GM18505 (cell line): ENCODE measurements at regions not wholly inside any gene's neighbourhood (a gene's known extent, or its start where the extent isn't known, plus 50 kb on each side); places are given as distances from the start of the nearest gene placed in this dataset.

ENCODE experiments used
- ATAC-seq: cut with Tn5 transposase; IDR thresholded peaks from one replicate; pipeline ENCODE4 v1.9.1; 2021; ENCODE audit not compliant: unreplicated experiment
- POLR2A ChIP-seq: IDR thresholded peaks from 4 replicates; pipeline ENCODE4 v1.6.1; 2011; ENCODE audit warnings: borderline replicate concordance; ENCODE audit not compliant: insufficient read depth, insufficient read length; ENCODE audit errors: extremely low read depth

DNA sequence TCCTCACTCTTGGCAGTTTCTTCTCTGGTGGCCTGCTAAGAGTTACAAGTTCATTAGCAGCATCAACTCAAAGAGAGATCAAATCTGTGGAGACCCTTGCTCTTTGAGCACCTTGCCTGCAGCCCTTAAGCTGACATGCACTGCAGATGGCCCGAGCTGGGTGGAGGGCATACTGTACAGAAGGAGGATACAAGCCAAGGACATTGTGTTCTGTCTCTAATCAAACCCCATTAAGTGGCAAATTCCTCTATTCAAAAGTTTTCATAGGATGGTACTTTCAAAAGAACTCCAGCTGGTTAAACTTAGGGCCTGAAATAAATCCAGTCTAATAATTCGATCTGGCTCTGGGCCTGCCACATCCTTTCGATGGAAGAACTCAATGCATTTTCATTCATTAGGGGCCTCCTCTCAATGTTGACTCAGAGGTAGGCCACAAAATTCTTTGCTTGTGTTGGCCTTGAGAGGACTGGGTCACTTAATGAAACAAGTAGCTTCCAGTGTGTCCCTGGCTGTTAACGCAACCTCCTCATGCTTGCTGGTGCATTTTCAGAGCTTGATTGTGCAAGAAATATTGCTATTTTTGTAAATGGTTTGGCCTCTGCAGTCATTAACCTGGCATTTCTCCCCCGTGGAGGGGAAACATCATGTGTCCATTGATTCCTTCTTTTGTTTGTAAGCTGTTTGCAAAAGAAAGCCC is 318.2 kb downstream of the NUAK1 start:
- no peak for ATAC-seq
- no peak for TF ChIP-seq POLR2A

GRCh38 chr12:105822131-105823105 is 316.3 kb downstream of the NUAK1 start:
- ATAC-seq = no peak
- TF ChIP-seq POLR2A = no peak

GRCh38 chr12:105823810-105824209 is 314.9 kb downstream of the NUAK1 start:
- no peak for TF ChIP-seq POLR2A
- ATAC-seq = no peak

- no peak for ATAC-seq
- no peak for TF ChIP-seq POLR2A
Observed at GRCh38 chr12:105825141-105825540, 313.6 kb downstream of the NUAK1 start.

DNA sequence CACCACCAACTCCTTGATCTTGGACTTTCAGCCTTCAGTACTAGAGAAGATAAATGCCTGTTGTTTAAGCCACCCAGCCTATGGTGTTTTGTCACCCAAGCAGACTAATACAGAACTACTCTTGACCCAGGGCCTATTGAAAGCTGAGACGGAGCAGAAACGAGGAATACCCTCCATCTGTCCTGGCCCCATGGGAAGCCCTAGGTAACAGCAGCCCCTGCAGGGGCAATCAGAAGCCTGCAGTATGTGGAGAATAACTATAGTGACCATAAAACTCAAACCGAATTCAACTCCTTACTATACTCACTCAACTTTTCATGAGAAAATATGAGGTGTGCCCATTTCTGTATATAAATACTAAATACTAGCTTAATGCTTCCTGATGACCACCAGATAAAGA is 307.4 kb downstream of the NUAK1 start:
- TF ChIP-seq POLR2A = no peak
- no peak for ATAC-seq

DNA sequence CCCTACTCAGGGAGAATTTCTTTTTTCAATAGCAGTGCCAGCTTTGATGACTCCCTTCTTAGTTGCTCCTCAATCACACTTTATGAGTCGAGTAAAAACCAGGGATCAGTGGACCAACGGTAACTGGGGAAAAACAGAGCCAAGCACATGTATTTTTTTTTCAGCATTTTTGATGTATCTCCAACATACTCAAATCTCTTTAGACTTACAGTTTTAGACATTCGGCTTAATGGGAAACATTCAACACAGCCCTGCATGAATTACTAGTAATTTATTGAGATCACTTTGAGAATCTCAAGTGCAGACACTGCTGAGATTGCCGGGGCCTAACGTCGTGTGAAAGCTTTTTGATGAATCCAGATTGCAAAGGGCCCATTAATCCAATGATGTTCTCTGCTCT is 306.7 kb downstream of the NUAK1 start:
- TF ChIP-seq POLR2A = no peak
- ATAC-seq = no peak

- ATAC-seq = no peak
- no peak for TF ChIP-seq POLR2A
Observed at GRCh38 chr12:105832806-105833205, 305.9 kb downstream of the NUAK1 start.

DNA sequence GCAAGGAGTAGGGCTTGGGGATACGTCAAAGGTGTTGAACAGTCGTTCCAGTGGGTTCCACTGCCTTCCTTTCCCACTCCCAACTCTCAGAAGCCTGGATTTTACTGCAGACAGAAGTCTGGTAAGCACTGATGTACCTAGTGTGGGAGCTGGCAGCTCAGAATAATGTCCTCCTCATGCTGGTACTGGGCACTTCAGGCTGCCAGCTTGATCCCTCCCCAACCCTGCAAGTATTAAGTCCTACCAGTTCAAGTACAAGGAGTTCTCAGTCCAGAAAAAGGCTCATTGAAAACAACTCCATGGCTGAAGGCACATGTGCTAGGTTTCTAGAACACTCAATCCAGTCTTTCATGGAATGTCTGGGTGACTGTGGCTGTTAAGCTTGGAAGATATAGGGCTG is 304.3 kb downstream of the NUAK1 start:
- TF ChIP-seq POLR2A = no peak

GRCh38 chr12:105835580-105836241 is 303.0 kb downstream of the NUAK1 start:
- no peak for ATAC-seq
- no peak for TF ChIP-seq POLR2A

More for the DNA sequence above, 304.3 kb downstream of the NUAK1 start:
- ATAC-seq = no peak

DNA sequence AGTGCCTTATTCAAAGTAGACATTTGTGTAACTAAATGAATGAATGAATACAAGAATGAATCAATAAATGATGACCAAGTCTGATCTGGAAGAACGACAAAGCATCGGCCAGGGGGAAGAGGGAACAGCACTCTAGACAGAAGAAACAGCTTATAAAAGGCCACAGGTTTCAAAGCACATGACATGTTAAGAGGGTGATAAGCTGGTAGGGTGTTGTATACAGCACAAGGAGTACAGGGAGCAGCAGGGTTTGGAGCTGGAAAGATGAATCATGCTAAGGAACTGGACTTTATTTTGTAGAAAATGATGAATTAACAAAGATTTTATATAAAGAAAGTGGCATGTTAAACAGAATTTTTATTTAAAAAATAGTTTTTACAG is 302.5 kb downstream of the NUAK1 start:
- ATAC-seq = no peak
- TF ChIP-seq POLR2A = no peak

GRCh38 chr12:105839629-105840127 is 299.1 kb downstream of the NUAK1 start:
- no peak for ATAC-seq
- TF ChIP-seq POLR2A = no peak

GRCh38 chr12:105840384-105840783 is 298.4 kb downstream of the NUAK1 start:
- no peak for TF ChIP-seq POLR2A
- ATAC-seq = no peak

DNA sequence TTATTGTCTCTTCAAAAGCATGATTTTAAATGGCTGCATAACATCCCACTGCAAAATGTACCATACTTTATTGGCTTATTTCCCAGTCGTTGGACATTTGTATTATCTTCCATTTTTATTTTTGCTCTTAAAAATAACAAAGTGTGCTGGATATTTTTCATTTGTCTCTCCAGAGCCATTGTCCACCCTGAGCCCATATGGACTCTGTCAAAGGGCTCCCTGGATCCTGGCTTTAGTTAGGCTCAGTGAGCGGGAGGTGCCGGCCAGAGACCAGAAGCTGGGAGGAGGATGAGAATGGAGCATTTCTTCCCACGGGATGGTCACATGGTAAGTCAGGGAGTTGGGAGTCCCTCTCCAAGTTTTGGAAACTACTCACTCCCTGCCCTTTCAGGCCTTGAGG is 296.9 kb downstream of the NUAK1 start:
- no peak for ATAC-seq
- no peak for TF ChIP-seq POLR2A
